ENCODE measurements at regions not wholly inside any gene's neighbourhood (a gene's known extent, or its start where the extent isn't known, plus 50 kb on each side); places are given as distances from the start of the nearest gene placed in this dataset.

- no peaks in the 10 kb centered on the region for H4K20me1 ChIP-seq (replicated peaks in 1 of 2; ENCODE audit: control insufficient read depth in 1 of 2, insufficient read depth in 2 of 2, low read length in 2 of 2)
- no peak overlapping the region for H2BK12ac ChIP-seq (ENCODE audit: low read depth, low read length)
- H3K4me2 ChIP-seq (ENCODE audit: insufficient read depth in 1 of 2, low read depth in 2 of 2, low read length in 2 of 2) = no peak overlapping the region
- H3K56ac ChIP-seq (replicated peaks; ENCODE audit: insufficient read length, low read depth, low read length) = no peak overlapping the region
- 79% methylated on average over 4 of the region's 4 CpGs; no CpG with 5 or more reads in 1 of the 2 experiments for WGBS, 2 experiments (ENCODE audit: extremely low coverage in 1 of 2, insufficient coverage in 1 of 2, insufficient read length in 1 of 2, insufficient replicate concordance in 2 of 2, low coverage in 1 of 2, low lambda C conversion rate in 2 of 2, missing lambda C conversion rate in 1 of 2)
- H3K4ac ChIP-seq (replicated peaks; ENCODE audit: insufficient read length, low read depth, low read length) = no peak overlapping the region
- H3K27ac ChIP-seq (ENCODE audit: low read depth, low read length) = no peak overlapping the region
- H2AFZ ChIP-seq (ENCODE audit: low read length) = no peak overlapping the region
- no peaks in the 10 kb centered on the region for H3K23me2 ChIP-seq (ENCODE audit: low read depth, low read length)
- no peak overlapping the region for H2BK20ac ChIP-seq (ENCODE audit: low read length)
- no peak overlapping the region for H4K8ac ChIP-seq (ENCODE audit: extremely low read depth, insufficient read depth, low read length)
- no peak overlapping the region for H2BK120ac ChIP-seq (replicated peaks; ENCODE audit: low read depth, low read length)
- no peak overlapping the region for H3K9ac ChIP-seq (replicated peaks in 1 of 4; ENCODE audit: extremely low read depth in 1 of 4, low read depth in 3 of 4, low read length in 3 of 4)
- no peaks in the 10 kb centered on the region for H3K79me2 ChIP-seq (ENCODE audit: control insufficient read depth in 1 of 2, insufficient read depth in 2 of 2, low read length in 2 of 2)
- H3K23ac ChIP-seq (ENCODE audit: insufficient read length) = no peak overlapping the region
- no peak overlapping the region for H3K14ac ChIP-seq (ENCODE audit: insufficient read length)
- no peak overlapping the region for H4K5ac ChIP-seq (ENCODE audit: insufficient read length, low read depth, low read length)
- no peaks in the 10 kb centered on the region for H3K79me1 ChIP-seq (ENCODE audit: low read depth, low read length)
- FAIRE-seq = no peak
- POLR2A ChIA-PET (ENCODE audit: partially characterized antibody) = no interaction called here
- CTCF ChIA-PET (ENCODE audit: partially characterized antibody) = interaction anchor here (1.1 to 1.6 kb wide), 2 partner anchors 12 to 16 kb away, joined by 3 read pairs; no protein-coding TSS in a partner anchor
- H3K4me3 ChIP-seq (ENCODE audit: extremely low read depth in 1 of 4, insufficient read depth in 2 of 4, low read depth in 3 of 4, low read length in 4 of 4) = no peak overlapping the region
- H2BK15ac ChIP-seq (ENCODE audit: low read length) = no peak overlapping the region
- TF ChIP-seq KDM1A (IDR thresholded peaks at IDR 0.05; ENCODE audit: borderline replicate concordance, low read length) (no peak), MAX (IDR thresholded peaks at IDR 0.05) (no peak), TEAD4 (IDR thresholded peaks at IDR 0.05; ENCODE audit: low read depth, low read length) (no peak), PHF8 (conservative IDR thresholded peaks at IDR 0.05; ENCODE audit: low read depth, low read length) (no peak), MAFK (IDR thresholded peaks at IDR 0.05; ENCODE audit: low read depth, low read length) (no peak)
- no peak overlapping the region for H2AK5ac ChIP-seq (ENCODE audit: low read depth, low read length)
- H2BK5ac ChIP-seq (ENCODE audit: low read depth, low read length) = no peak overlapping the region
- H3K9me3 ChIP-seq (ENCODE audit: insufficient read depth in 2 of 2, low read depth in 1 of 2, low read length in 1 of 2) = peaks cover 0 to 4% of the 10 kb centered on the region in 2 experiments; a peak in 1 of 4 replicates
- H3K36me3 ChIP-seq (ENCODE audit: control insufficient read depth in 2 of 4, insufficient read depth in 4 of 4, low read length in 3 of 4) = no peaks in the 10 kb centered on the region
- no peak for DNase-seq (ENCODE audit: low read depth in 1 of 2, low spot score in 2 of 2)
- H4K91ac ChIP-seq (replicated peaks; ENCODE audit: insufficient read length, low read length) = no peak overlapping the region
- H3K27me3 ChIP-seq (replicated peaks in 1 of 4; ENCODE audit: control insufficient read depth in 3 of 4, extremely low read depth in 1 of 4, insufficient read depth in 3 of 4, low read length in 3 of 4) = no peaks in the 10 kb centered on the region
- no peak overlapping the region for H3K18ac ChIP-seq (ENCODE audit: extremely low read depth, low read length)
- no peaks in the 10 kb centered on the region for H3K4me1 ChIP-seq (replicated peaks in 1 of 4; ENCODE audit: control insufficient read depth in 3 of 4, insufficient read depth in 4 of 4, low read length in 3 of 4)
Observed at GRCh38 chr14:95018821-95019220, 138.5 kb downstream of the DICER1 start.

All from H1 (cell line).